ENCODE measurements at regions not wholly inside any gene's neighbourhood (a gene's known extent, or its start where the extent isn't known, plus 50 kb on each side); places are given as distances from the start of the nearest gene placed in this dataset.

DNA sequence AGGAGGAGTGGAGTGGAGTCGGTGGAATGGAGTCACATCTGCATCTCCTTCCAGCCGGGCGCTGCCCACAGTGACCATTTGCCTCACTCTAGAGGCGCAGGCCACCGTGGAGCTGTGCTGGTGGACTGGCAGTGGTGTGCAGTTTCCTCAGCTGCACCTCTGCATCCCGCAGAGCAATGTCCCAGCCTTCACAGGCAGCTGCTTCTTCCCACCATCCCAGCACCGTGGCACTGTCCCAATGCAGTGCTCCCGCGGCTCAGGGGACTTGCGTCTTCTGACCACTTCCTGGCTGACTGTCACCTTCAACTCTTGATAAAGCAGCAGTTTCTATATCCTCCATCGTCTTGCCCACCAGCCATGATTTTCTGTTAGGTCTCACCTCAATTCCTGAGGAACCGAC is 90.3 kb upstream of the SFMBT2 start:
- no peak for DNase-seq
- Histone ChIP-seq H4K20me1 (ENCODE audit: insufficient read depth) (no peaks in the 10 kb centered on the region), H2AFZ (no peak overlapping the region), H3K9ac (no peak overlapping the region), H3K79me2 (ENCODE audit: insufficient read depth) (no peaks in the 10 kb centered on the region), H3F3A (ENCODE audit: insufficient read depth) (no peaks in the 10 kb centered on the region), H3K4me3 (no peak overlapping the region), H3K9me2 (ENCODE audit: insufficient read depth) (no peaks in the 10 kb centered on the region), H3K27ac (no peak overlapping the region), H3K36me3 (ENCODE audit: low read depth) (no peaks in the 10 kb centered on the region), H3K4me2 (ENCODE audit: unreplicated experiment) (no peak overlapping the region), H3K9me3 (ENCODE audit: low read depth) (no peaks in the 10 kb centered on the region), H3K27me3 (replicated peaks; ENCODE audit: insufficient read depth) (no peaks in the 10 kb centered on the region), H3K4me1 (ENCODE audit: insufficient read depth) (no peaks in the 10 kb centered on the region)
- in situ Hi-C loops (cut with MboI): loop anchor here (25.0 kb wide), 1 partner anchor 1811 kb away; no protein-coding TSS in a partner anchor
- TF ChIP-seq EZH2phosphoT487 (IDR thresholded peaks at IDR 0.05; ENCODE audit: insufficient read depth, low read depth): no peak
- no peak for TF ChIP-seq EZH2 (IDR thresholded peaks at IDR 0.05; ENCODE audit: insufficient read depth, poor library complexity, severe bottlenecking)
- WGBS, 2 experiments (ENCODE audit: low coverage in 1 of 2, low lambda C conversion rate in 2 of 2, missing lambda C conversion rate in 2 of 2): 48 to 61% methylated on average over 12 of the region's 12 CpGs

DNA sequence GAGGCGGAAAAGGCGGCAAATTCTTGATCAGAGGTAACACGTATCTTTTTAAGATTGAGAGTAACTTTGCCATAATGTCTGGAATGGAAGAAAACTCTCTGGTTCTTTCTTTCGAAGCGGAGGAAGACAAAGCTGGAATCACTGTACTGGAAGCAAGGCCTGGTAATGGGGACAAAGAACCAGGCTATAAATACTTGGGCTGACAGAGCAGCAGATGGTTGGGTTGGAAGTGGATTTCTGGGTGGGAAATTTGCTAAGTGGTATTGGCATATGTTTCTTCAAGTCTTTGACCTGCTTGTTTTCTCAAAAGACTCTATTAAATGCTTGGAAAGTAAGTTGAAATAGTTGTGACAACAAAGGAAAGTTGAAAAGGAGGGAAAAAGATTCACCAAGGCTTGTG is 87.3 kb upstream of the SFMBT2 start:
- in situ Hi-C loops (cut with MboI): no loop called here
- Histone ChIP-seq H4K20me1 (ENCODE audit: insufficient read depth) (no peaks in the 10 kb centered on the region), H3K27me3 (replicated peaks; ENCODE audit: insufficient read depth) (no peaks in the 10 kb centered on the region; the same call in 1 of the 2 replicates), H3K27ac (no peak overlapping the region), H2AFZ (no peak overlapping the region), H3K79me2 (ENCODE audit: insufficient read depth) (no peaks in the 10 kb centered on the region), H3F3A (ENCODE audit: insufficient read depth) (no peaks in the 10 kb centered on the region), H3K4me1 (ENCODE audit: insufficient read depth) (no peaks in the 10 kb centered on the region), H3K9ac (no peak overlapping the region), H3K36me3 (ENCODE audit: low read depth) (no peaks in the 10 kb centered on the region), H3K4me2 (ENCODE audit: unreplicated experiment) (no peak overlapping the region), H3K9me2 (ENCODE audit: insufficient read depth) (no peaks in the 10 kb centered on the region), H3K4me3 (no peak overlapping the region), H3K9me3 (ENCODE audit: low read depth) (no peaks in the 10 kb centered on the region)
- no peak for DNase-seq
- WGBS, 2 experiments (ENCODE audit: low coverage in 1 of 2, low lambda C conversion rate in 2 of 2, missing lambda C conversion rate in 2 of 2): 24 to 27% methylated on average over 5 of the region's 5 CpGs
- TF ChIP-seq EZH2 (IDR thresholded peaks at IDR 0.05; ENCODE audit: insufficient read depth, poor library complexity, severe bottlenecking) (no peak), EZH2phosphoT487 (IDR thresholded peaks at IDR 0.05; ENCODE audit: insufficient read depth, low read depth) (no peak)

DNA sequence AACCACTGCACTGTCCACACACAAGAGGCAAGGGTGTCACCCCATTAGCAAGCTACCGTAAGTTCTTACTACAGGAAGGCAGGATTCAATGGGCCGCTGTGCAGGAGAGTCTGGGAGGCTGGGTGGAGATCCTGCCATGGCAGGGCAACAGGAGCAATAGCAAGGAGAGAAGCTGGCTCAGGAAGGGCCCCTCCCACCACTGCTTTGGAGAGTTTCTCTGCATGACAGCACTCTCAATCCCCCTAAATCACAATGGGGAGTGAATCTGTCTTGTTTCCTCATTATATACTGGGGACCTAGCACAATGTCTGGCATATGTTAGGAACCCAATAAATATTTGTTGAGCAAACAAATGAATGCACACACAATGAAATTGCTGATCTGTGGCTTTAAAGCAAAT is 83.2 kb upstream of the SFMBT2 start:
- no peak for TF ChIP-seq EZH2phosphoT487 (IDR thresholded peaks at IDR 0.05; ENCODE audit: insufficient read depth, low read depth)
- no peak for TF ChIP-seq EZH2 (IDR thresholded peaks at IDR 0.05; ENCODE audit: insufficient read depth, poor library complexity, severe bottlenecking)
- Histone ChIP-seq H3K4me2 (ENCODE audit: unreplicated experiment) (no peak overlapping the region), H3K27ac (no peak overlapping the region), H3K9me2 (ENCODE audit: insufficient read depth) (no peaks in the 10 kb centered on the region), H3K27me3 (replicated peaks; ENCODE audit: insufficient read depth) (no peaks in the 10 kb centered on the region; the same call in 1 of the 2 replicates), H3K4me3 (no peak overlapping the region), H2AFZ (no peak overlapping the region), H3K4me1 (ENCODE audit: insufficient read depth) (no peaks in the 10 kb centered on the region), H3K9me3 (ENCODE audit: low read depth) (no peaks in the 10 kb centered on the region), H3K36me3 (ENCODE audit: low read depth) (no peaks in the 10 kb centered on the region), H3F3A (ENCODE audit: insufficient read depth) (no peaks in the 10 kb centered on the region), H3K79me2 (ENCODE audit: insufficient read depth) (no peaks in the 10 kb centered on the region), H3K9ac (no peak overlapping the region), H4K20me1 (ENCODE audit: insufficient read depth) (no peaks in the 10 kb centered on the region)
- no peak for DNase-seq
- in situ Hi-C loops (cut with MboI): no loop called here
- WGBS, 2 experiments (ENCODE audit: low coverage in 1 of 2, low lambda C conversion rate in 2 of 2, missing lambda C conversion rate in 2 of 2): 39% methylated on average over 2 of the region's 2 CpGs

DNA sequence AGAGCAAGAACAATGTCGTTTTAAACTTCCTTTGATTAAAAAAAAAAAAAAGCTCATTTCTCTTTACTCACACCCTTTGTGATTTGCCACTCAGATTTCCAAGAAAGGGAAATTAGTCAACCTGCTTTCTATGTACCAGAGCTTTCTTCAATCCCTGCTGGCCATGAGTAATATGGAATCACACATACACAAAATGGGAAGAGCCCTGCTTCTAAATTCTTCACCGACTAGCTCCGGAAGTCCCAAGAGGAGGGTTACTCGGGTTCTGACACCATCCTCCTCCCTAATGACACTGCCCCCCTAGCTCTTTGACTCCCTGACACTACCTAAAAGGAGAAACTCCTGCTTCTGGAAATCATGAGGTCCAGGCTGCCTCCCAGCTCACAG is 81.8 kb upstream of the SFMBT2 start:
- 25 to 38% methylated on average over 4 of the region's 4 CpGs for WGBS, 2 experiments (ENCODE audit: low coverage in 1 of 2, low lambda C conversion rate in 2 of 2, missing lambda C conversion rate in 2 of 2)

More for the DNA sequence above, 81.8 kb upstream of the SFMBT2 start:
- H2AFZ ChIP-seq: no peak overlapping the region
- no peaks in the 10 kb centered on the region for H3F3A ChIP-seq (ENCODE audit: insufficient read depth)
- H3K9ac ChIP-seq: no peak overlapping the region
- no peaks in the 10 kb centered on the region; the same call in 1 of the 2 replicates for H3K27me3 ChIP-seq (replicated peaks; ENCODE audit: insufficient read depth)
- H3K79me2 ChIP-seq (ENCODE audit: insufficient read depth): no peaks in the 10 kb centered on the region
- in situ Hi-C loops (cut with MboI): no loop called here
- no peak overlapping the region for H3K4me2 ChIP-seq (ENCODE audit: unreplicated experiment)
- H4K20me1 ChIP-seq (ENCODE audit: insufficient read depth): no peaks in the 10 kb centered on the region
- no peaks in the 10 kb centered on the region for H3K9me3 ChIP-seq (ENCODE audit: low read depth)
- TF ChIP-seq EZH2phosphoT487 (IDR thresholded peaks at IDR 0.05; ENCODE audit: insufficient read depth, low read depth) (no peak), EZH2 (IDR thresholded peaks at IDR 0.05; ENCODE audit: insufficient read depth, poor library complexity, severe bottlenecking) (no peak)
- H3K36me3 ChIP-seq (ENCODE audit: low read depth): no peaks in the 10 kb centered on the region
- H3K9me2 ChIP-seq (ENCODE audit: insufficient read depth): no peaks in the 10 kb centered on the region
- no peaks in the 10 kb centered on the region for H3K4me1 ChIP-seq (ENCODE audit: insufficient read depth)
- no peak for DNase-seq
- H3K27ac ChIP-seq: no peak overlapping the region
- H3K4me3 ChIP-seq: no peak overlapping the region
